Osteocyte (in vitro differentiated cells): ENCODE measurements at regions not wholly inside any gene's neighbourhood (a gene's known extent, or its start where the extent isn't known, plus 50 kb on each side); places are given as distances from the start of the nearest gene placed in this dataset.
A peak's percentile ranks its signal among the peaks of the same experiment; 100 is the strongest.

Source experiments
- DNase-seq: peaks from one replicate; pipeline ENCODE4 v3.0.0; 2021; ENCODE audit warnings: mixed read lengths; ENCODE audit not compliant: unreplicated experiment; ENCODE audit errors: extremely low spot score
- H3K27ac Mint-ChIP-seq: one replicate; pipeline ENCODE4 v1.8.0; 2021; ENCODE audit warnings: mild to moderate bottlenecking, mixed read lengths; ENCODE audit not compliant: unreplicated experiment
- H3K27me3 Mint-ChIP-seq: one replicate; pipeline ENCODE4 v1.8.0; 2021; ENCODE audit warnings: mixed read lengths; ENCODE audit not compliant: unreplicated experiment
- H3K36me3 Mint-ChIP-seq: one replicate; pipeline ENCODE4 v1.8.0; 2021; ENCODE audit warnings: mixed read lengths; ENCODE audit not compliant: unreplicated experiment
- H3K4me1 Mint-ChIP-seq: one replicate; pipeline ENCODE4 v1.8.0; 2021; ENCODE audit warnings: mixed read lengths; ENCODE audit not compliant: unreplicated experiment
- H3K4me3 Mint-ChIP-seq: one replicate; pipeline ENCODE4 v1.8.0; 2021; ENCODE audit warnings: mild to moderate bottlenecking, moderate library complexity, mixed read lengths; ENCODE audit not compliant: unreplicated experiment
- H3K9me3 Mint-ChIP-seq: one replicate; pipeline ENCODE4 v1.8.0; 2021; ENCODE audit warnings: mixed read lengths; ENCODE audit not compliant: unreplicated experiment
- TF ChIP-seq, protein P1 (sequence below): fragments of 200-600 bp; sonication (generic); IDR thresholded peaks from 2 replicates; pipeline ENCODE4 v1.5.0; 2021; ENCODE audit warnings: antibody characterized with exemption, mild to moderate bottlenecking, moderate library complexity

DNA sequence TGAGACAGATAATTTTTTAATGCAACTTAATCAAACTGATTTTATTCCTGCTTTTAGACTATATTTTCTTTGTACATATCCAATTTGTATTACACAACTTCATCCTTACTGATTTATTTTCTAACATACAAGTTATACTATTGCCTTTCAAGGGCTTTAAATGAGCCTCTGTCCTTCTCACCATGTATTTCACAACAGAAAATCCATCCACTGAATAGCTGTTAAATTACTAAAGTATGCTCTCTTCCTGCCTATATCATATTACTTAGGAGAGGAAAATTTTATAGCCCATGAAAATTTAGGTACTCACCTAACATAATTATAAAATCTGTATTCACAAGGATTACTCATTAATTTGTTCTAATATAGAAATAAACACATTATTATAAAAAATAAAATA, 528.6 kb downstream of the ANKRD50 start:
- H3K9me3 Mint-ChIP-seq, result peaks cover 11% of the 10 kb centered on the region
- H3K27ac Mint-ChIP-seq, result no peak overlapping the region
- TF ChIP-seq, protein P1, sequence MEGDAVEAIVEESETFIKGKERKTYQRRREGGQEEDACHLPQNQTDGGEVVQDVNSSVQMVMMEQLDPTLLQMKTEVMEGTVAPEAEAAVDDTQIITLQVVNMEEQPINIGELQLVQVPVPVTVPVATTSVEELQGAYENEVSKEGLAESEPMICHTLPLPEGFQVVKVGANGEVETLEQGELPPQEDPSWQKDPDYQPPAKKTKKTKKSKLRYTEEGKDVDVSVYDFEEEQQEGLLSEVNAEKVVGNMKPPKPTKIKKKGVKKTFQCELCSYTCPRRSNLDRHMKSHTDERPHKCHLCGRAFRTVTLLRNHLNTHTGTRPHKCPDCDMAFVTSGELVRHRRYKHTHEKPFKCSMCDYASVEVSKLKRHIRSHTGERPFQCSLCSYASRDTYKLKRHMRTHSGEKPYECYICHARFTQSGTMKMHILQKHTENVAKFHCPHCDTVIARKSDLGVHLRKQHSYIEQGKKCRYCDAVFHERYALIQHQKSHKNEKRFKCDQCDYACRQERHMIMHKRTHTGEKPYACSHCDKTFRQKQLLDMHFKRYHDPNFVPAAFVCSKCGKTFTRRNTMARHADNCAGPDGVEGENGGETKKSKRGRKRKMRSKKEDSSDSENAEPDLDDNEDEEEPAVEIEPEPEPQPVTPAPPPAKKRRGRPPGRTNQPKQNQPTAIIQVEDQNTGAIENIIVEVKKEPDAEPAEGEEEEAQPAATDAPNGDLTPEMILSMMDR, result no peak
- peaks cover 48% of the 10 kb centered on the region for H3K4me1 Mint-ChIP-seq
- DNase-seq, result no peak
- no peaks in the 10 kb centered on the region for H3K36me3 Mint-ChIP-seq
- H3K27me3 Mint-ChIP-seq, result no peaks in the 10 kb centered on the region
- H3K4me3 Mint-ChIP-seq, result no peak overlapping the region

DNA sequence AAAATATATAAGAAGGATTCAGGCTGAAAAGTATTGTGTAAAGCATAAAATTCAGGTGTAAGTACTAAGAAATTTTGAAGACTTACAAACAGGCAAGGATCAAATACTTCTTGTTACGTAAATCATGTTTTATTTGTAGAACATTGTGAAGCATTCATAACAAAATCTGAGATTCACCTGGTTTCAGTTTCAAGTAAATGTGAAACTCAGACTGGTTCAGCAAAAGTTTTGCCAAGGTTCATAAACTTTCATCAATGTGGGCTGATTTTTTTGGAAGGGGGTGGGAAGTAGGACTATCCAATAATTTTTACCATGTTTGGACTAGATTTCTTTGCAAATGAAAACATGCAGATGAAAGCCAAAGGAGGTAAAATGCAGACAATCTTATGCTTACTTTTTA, 527.7 kb downstream of the ANKRD50 start:
- Mint-ChIP-seq H3K27ac (no peak overlapping the region), H3K36me3 (no peaks in the 10 kb centered on the region), H3K4me3 (no peak overlapping the region), H3K27me3 (no peaks in the 10 kb centered on the region), H3K9me3 (peaks cover 11% of the 10 kb centered on the region), H3K4me1 (peaks cover 47% of the 10 kb centered on the region)
- no peak for DNase-seq
- TF ChIP-seq, protein P1, result no peak

GRCh38 chr4:124188595-124188994, 523.9 kb downstream of the ANKRD50 start:
- no peaks in the 10 kb centered on the region for H3K27me3 Mint-ChIP-seq

DNA sequence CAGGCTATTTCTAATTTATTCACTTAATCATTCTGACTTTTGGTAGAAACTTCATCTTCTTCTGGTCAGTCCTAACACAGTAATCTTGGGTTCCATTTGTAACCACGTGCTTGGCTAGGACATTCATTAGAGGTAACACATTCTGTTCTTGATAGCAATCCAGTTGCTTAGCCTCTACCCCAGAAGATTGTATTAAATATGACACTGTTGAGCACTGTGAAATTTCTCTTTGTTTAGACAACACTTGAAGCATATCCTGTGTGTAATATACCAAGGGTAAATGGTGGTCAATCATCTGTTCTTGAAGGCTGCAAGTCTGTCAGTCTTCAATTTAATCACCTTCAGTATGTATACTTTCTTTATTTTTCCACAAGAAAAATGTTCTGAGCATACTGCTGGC, 523.0 kb downstream of the ANKRD50 start:
- H3K9me3 Mint-ChIP-seq, result peaks cover 26% of the 10 kb centered on the region
- DNase-seq, result no peak
- peak overlapping the region; percentile 23 for H3K27ac Mint-ChIP-seq
- no peaks in the 10 kb centered on the region for H3K27me3 Mint-ChIP-seq
- H3K4me3 Mint-ChIP-seq, result no peak overlapping the region
- TF ChIP-seq, protein P1, result no peak
- peaks cover 27% of the 10 kb centered on the region for H3K4me1 Mint-ChIP-seq
- H3K36me3 Mint-ChIP-seq, result peaks cover 15% of the 10 kb centered on the region

More at GRCh38 chr4:124188595-124188994, 523.9 kb downstream of the ANKRD50 start:
- peaks cover 33% of the 10 kb centered on the region for H3K4me1 Mint-ChIP-seq
- H3K27ac Mint-ChIP-seq, result peak overlapping the region; percentile 75
- H3K4me3 Mint-ChIP-seq, result no peak overlapping the region
- DNase-seq, result no peak
- peaks cover 10% of the 10 kb centered on the region for H3K36me3 Mint-ChIP-seq
- H3K9me3 Mint-ChIP-seq, result peaks cover 19% of the 10 kb centered on the region
- TF ChIP-seq, protein P1, result no peak

GRCh38 chr4:124191329-124191728, 521.2 kb downstream of the ANKRD50 start:
- DNase-seq, result no peak
- TF ChIP-seq, protein P1, result no peak
- H3K36me3 Mint-ChIP-seq, result peaks cover 19% of the 10 kb centered on the region
- no peaks in the 10 kb centered on the region for H3K27me3 Mint-ChIP-seq
- H3K27ac Mint-ChIP-seq, result no peak overlapping the region
- peaks cover 38% of the 10 kb centered on the region for H3K9me3 Mint-ChIP-seq
- H3K4me3 Mint-ChIP-seq, result no peak overlapping the region
- peaks cover 27% of the 10 kb centered on the region for H3K4me1 Mint-ChIP-seq
